GM21447 (cell line): ENCODE measurements at regions not wholly inside any gene's neighbourhood (a gene's known extent, or its start where the extent isn't known, plus 50 kb on each side); places are given as distances from the start of the nearest gene placed in this dataset.

Source experiments
- ATAC-seq: cut with Tn5 transposase; IDR thresholded peaks from one replicate; pipeline ENCODE4 v1.9.1; 2021; ENCODE audit not compliant: unreplicated experiment

DNA sequence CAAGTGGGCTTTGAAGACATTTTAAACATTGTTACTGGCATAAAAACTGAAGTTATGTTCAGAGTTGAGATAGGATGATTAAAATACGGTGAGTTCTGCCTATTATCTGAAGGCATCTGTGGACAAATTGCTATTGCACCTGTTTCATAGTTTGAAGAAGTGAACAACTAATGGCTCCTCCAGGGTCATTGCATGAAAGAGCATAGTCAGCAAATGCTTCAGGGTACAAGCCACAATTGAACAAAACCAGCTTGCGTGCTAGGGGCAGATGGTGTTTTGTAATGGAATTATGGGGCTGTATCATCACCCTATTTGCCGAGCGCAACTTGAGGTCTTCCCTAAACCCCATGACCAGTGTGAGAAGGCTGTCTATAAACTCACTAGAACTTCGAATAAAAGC lies 369.1 kb downstream of the MTRR start:
- ATAC-seq: no peak

DNA sequence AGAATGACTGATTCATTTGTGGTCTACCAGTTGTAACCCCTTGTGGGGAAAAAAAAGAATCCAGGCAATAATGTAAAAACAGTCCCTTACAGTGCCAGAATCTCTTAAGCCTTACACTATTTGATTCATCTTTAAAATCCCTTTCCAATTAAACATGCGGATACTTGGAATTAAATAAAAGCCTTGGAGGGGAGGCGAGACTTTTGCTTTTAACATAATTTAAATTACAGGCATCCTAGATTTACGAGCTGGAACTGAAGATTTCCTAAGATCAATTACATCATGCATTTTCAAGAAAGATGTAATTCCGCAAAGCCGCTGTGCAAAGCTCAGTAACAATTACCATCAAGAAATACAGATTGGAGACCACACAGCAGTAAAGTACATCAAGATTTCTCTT lies 370.2 kb downstream of the MTRR start:
- ATAC-seq: no peak

DNA sequence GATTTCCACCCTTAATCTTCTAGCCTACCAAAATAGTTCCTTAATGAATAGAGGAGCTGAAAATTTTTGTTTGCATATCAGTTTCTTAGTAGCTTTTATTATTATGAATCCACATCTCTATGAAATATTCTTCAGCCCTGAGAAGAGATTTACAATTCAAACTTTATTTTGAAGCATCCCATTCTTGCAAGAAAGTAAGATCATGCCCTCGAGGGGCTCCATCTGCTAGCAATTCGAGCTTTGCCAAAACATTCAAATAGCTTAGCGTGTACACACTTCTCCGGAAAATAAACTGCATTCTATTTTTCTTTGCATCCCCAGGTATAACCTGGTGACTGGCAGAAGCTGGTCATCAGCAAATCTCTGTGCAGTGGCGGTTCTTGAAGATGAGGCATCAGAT lies 370.7 kb downstream of the MTRR start:
- ATAC-seq: no peak

DNA sequence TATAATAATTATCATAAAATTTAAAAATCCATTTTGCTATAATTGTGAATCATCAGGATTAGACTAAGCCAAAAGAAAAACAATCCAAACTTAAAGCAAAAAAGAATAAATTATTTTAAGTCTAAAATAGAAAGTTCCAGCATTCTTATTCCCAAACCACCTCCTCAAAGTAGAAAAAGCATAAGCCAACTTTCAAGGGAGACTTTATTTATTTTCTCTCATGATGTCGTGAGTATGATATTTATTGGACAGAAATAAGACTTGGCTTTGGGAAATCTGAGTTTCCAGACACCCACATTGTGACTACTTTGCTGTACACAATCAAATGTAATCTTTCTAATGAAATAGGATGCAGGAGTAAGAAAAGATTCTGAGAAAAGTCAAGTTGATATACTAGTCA lies 372.1 kb downstream of the MTRR start:
- ATAC-seq: no peak

DNA sequence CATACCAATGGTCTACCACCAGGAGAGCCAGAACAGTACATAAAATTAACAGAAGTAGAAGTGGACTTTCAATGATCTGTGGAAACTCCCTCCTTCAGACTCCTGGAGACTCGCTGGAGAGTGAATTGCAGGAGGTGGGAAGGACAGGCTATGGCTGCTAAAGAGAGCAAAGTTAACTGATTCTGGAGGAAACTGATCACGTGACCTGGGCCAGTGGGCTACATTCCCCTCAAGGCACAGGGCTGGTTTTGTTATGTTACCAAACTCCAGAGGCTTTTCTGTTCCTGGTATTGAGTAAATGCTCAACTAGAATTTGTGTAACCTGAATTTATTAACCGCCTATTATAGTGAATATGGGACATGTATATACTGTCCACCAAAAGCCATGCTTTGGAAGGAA lies 372.6 kb downstream of the MTRR start:
- no peak for ATAC-seq

DNA sequence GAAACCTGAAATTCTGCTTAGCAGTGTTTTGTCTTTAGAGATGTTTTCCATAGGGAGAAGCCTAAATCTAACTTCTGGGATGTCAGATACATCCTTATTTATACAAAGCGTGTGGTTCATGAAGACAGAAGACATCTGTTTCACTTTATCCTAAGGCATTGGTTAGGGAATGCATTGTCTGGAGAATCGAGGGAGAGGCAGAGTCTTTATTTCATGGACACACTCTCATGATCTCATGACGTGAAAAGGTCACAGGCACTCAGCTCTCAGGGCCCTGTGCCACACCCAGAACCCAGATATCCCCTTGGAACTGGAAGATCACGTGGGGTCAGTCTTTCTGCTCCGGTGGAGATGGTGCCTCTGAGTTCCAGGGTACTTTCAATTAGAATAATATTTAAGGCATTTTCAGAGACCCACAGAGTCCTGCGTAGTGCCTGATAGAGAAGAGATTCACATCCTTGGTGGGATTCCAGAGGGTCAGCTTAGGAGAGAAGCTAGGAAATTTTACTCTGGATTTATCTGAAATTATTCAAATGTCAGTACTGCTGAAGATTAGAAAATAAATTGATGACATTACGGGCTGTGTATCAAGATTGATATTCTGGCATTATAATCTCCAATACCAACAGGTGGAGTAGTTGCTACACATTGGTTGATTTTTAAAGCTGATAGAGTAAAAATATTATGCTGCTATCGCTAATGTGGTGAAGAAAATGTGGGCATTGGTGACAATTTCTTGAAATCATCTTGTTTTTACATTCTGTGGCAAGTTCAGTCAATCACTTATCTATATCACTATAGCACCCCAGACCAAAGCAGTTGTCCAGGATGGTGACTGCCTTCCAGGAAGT lies 378.3 kb downstream of the MTRR start:
- no peak for ATAC-seq

DNA sequence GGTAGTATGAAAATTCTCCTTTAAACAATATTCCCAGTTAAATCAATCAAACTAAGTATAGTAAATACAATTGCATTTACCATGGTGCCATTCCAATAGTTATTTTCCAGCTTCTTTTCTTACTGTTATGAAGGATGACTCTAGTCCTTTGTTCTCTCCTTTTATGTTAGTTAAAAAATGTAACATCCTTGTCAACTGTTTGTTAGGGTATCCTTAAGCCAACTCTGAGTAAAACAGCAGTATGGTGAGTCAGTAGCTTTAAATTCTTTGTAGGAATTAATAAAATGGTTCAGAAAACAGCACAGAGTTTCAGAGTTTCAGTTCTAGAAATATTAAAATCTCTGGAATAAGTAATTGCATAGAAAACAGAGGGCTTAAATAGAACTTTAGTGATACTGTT lies 384.4 kb downstream of the MTRR start:
- ATAC-seq: no peak

DNA sequence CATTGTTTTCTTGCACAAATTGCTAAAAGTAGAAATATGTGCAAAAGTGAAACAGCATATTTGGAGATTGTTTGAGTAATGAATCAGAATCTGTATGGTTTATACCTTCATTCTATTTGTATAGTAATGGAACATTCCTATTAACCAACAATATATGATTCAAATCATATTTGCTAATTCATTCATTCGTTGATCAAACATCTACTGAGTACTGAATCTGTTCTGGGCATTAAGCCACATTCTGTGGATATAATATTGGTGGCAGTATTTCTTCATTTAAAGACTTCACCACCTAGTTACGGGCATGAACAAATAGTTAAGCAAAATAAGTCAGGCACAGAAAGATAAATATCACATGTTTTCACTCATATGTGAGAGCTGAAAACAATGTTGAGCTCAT lies 385.7 kb downstream of the MTRR start:
- no peak for ATAC-seq

DNA sequence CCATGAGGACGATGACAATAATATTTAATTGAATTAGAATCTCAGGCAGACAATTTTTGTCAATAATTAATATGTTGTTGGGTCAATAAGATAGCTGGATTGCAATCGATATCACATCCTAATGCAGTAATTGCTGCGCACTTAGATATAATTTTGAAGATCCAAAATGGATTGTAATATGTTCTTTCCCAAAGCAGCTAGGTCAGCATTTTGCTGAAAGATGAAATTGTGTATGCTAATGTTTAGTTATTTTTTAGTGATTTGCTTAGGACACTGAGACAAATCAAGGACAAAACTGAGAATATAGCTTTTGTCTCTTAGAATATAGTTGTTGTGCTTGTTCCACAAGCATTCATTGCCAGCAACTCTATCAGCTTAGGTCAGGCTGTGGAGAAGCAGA lies 389.9 kb downstream of the MTRR start:
- ATAC-seq: no peak

DNA sequence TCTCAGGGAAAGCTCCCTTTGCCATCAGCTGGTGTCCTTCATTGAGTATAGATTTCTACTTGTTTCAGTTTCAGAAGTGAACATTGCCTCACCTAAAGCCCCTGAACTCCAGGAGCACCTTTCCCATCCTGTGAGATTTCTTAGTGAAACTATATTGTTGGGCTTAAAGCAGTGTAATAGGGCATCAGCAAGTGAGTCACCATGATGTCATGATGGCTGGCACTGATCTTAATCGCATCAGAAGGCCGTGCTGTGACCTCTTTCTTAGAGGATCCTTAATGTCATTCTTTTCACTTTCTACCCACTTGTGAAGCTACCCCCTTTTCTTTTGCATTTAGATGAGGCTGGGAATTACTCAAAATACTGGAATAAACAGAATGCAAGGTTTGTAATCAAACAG lies 401.3 kb downstream of the MTRR start:
- ATAC-seq: no peak

DNA sequence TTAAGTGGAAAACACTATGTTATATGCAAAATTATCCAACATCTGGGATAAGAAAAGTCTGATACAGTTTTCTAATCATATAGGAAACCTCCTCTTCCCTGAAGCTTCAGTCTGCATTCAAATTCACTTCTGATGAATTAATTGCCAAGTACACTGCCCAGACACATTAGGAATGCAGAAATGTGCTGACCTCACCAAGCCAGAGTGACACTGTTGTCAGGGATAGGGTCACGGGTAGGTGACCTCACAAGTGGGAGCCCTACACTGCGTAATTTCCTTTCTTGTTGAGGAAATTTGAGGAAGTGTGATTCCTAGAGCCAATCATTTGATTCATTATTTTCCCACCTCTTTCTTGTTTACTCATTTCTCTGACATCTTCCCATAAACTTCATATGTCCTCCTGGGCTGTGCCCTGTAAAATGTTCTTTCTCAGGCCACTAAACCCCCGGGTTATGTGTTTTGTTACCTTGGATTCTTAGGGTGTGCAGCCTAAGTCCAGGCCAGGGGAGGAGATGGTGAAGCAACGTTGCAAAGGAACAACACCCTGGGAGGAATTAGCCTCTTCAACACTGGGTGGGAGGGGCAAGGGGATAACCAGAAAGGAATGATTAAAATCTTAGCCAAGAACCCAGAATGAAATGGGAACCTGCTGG lies 411.9 kb downstream of the MTRR start:
- no peak for ATAC-seq

DNA sequence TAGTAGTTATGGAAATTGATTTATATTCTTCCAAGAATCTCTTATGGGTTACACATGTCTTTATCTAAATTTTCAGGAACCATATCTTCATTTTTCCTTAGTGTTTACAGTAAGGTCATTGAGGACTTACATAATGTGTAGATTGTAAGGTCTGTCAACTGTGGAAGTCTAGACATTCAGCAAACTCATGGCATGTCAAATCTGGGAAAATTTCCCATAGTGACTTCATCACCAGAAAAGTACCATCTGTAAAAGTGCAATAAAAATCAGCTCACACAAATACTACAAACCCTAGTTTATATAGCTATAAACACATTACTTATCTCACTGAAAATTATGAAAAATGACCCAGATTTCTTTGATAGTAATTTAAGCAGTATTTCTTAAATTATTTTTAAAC lies 419.4 kb downstream of the MTRR start:
- ATAC-seq: no peak

DNA sequence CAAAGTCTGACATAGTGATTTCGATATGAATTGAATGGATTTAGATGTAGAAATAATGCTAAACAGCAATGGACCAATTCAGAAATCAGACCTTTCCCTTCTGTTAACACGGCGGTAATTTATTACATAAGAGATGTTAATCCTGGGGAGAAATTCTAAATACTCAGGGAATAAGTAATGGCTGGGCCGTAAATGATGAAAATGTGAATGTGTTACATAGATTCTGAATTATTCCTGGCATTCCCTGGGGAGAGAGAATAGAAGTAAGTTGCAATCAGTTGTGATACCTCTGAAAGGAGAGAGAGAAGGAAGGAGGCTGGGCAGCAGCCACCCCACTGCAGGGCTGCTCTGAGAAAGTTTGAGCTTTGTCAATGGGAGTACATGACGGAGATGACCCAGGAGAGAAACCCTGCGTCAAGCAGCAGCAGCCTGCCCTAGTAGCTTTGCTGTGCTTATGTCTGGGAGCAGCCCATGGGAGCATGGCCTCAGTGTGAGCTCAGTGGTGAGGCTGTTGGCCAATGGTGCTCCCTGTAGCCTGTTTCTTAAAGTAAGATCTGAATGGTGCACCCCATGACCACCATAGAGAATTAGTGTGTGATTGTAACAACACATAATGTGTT lies 420.1 kb downstream of the MTRR start:
- no peak for ATAC-seq

DNA sequence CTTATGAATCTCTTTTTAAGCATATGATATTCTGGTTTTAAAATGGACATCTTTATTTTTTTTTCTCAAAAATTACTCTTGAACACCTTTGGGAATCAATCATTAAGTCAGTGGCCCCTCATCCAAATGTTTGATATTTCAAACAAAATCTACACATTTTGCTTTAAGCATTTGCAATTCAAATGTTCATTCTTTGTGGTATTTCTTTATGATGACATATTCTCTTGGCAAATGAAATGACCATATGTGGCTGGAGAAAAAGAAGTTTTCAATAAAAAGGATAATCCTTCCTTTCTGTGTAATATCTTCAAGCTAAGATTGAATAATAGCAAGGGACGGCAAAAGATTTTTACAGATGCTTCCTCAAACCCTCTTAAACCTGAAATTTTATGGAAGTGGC lies 420.8 kb downstream of the MTRR start:
- ATAC-seq: no peak

DNA sequence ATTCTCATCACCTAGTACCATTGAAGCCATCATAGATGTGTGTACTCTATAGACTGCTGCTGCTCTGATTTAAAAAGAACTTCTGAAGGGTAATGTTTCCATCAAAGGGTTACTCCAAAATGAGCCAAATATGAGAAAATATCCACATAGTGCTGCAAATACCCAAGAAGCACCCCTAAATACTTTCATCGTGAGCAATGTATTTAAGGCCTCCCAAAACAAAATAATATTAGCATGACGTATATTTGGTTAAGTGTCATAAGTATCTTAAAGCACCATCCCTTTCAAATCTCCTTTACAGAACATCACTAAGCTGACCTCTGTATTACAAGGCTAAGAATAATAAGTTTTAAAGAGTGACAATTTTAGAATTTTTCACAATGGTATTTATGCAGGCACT lies 421.8 kb downstream of the MTRR start:
- ATAC-seq: no peak

DNA sequence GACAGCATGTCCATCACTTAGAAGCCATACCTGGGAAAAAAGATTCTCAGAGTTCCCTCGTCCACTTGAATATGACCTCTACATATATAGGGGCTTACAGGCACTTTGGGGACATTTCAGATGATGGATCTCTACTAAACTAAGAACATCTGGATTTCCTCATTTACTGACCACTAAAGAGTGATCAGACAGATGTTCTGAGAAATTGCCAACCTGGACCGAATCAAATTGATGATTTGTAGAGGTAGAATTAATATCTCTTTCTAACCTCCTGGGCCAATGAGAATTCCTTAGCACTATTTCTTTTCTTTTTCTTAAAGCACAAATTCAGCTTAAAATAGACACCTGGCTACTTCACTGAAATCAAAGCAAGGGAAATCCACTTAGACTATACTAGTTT lies 422.7 kb downstream of the MTRR start:
- ATAC-seq: no peak

DNA sequence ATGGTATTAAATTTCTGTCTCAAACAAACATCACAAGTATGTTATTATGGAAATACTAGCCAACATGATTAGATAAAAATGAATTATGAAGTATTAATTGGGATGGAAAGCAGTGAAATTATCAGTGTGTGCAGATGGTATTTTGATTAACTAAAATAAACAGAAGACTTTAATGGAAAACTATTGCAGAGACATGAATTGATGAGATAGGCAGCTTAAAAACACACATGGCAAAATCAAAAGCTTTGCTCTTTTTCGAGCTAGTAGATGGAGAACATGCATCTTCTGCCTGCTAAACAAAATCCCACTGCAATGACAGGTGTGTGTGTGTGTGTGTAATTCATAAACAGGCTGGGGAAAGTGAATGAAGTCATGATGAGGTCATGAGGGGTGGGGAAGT lies 426.2 kb downstream of the MTRR start:
- no peak for ATAC-seq

DNA sequence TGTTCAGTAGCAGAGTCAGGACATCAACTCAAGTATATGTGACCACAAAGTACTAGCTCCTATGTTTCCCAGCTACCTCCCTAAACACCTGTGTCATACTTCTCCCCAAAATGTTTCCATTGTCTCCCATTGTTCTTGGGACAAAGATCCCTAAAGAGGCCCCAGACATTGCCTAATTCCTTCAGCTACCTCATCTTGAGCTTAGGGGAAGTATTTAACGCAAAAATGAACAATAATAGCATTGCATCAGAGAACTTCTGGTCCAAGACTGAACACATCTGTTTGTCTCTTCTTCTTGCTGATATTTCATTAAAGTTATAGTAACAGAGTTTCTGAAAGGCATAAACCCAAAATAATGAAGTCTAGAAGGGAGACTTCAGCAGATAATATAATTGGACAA lies 430.8 kb downstream of the MTRR start:
- no peak for ATAC-seq

DNA sequence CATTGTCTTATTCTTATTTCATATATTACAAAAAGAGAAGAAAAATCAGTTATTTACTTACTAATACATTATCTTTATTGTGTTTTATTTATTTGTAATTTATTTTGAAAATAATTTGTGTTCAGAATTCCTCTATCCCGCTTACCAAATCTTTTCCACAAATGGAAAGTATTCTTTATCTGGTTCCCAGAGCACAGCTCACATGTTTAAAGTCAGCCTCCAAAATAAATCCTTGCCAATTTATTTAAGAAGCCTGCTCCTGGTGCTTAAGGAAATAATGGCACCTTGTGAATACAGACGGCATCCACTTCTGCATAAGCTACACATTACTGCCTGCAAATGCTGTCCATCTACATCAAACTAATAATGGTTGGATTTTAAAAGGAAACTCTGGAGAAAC lies 435.4 kb downstream of the MTRR start:
- ATAC-seq: no peak

DNA sequence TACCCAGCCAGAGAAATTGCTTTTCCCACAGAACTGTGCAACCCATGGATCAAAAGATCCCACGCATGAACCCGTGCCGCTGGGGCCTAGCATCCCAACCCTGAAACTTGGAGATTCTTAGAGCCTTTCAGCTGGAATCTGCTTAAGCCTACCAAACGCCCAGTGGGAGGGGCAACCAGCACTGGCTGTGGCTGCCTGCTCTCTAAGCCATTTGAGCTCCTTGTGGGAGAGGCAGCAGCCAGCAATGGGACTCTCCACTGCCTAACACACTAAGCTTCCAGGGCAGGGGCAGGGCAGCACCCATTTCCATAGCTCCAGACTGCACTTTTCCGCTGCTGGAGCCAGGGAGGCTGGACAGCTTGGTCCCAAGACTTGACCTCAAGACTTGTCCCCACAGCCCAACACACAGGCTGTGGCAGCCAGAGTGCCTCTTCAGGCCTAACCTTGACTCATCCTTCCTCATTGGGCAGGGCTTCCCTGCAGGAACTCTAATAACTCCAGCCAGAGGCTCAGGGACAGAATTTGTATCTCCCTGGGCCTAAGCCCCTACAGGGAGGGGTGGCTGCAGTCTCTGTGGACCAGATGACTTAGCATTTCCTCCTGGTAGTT lies 437.4 kb downstream of the MTRR start:
- ATAC-seq: no peak

DNA sequence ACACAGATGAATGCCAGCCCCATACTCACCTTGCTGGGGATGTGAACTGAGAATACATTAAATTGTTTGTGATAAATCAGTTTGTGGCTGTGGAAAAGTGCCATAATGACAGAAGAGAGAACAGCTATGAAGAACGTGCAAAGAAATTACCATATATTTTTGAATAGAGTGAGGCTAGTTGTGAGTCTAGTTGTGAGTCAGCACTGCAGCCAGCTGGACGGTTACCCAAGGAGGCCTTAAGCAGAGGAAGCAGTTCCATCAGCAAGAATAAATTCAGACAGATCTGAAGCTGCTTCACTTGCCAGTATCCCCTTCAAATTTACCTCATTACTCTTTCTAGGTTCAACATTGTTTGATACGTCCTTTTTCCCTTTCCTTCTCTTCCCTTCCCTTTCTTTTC lies 446.0 kb downstream of the MTRR start:
- ATAC-seq: no peak
